ENCODE measurements at regions not wholly inside any gene's neighbourhood (a gene's known extent, or its start where the extent isn't known, plus 50 kb on each side); places are given as distances from the start of the nearest gene placed in this dataset.
"Not testable (repeated sequence)": the region's sequence is repeated elsewhere in the genome, so short reads cannot be mapped to it uniquely, and the experiment has no call there.

DNA sequence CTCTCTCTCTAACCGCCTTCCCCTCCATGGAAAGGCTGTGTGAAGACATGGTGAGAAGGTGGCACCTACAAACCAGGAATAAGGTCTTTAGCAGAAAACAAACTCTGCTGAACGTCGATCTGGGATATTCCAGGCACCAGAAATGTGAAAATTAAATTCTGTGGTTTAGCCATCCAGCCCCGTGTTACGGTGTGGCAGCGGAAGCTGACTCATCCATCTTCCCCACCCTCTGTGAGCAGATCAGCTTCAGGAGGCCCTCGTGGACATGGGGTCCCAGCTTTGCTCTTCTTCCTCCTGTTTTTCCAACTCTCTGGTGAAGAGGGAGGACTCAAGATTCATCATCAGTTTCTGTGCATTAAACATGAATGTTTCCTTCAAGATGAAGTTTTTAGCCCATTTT lies 1164.8 kb downstream of the RPIA start:
- not testable (repeated sequence) for H3K27me3 ChIP-seq (ENCODE audit: control insufficient read depth, insufficient read depth, low read length); H3K4me1 ChIP-seq (ENCODE audit: control insufficient read depth, insufficient read depth, low read length); DNase-seq; H3K9me3 ChIP-seq (replicated peaks; ENCODE audit: control insufficient read depth, low read depth, low read length); H3K27ac ChIP-seq (ENCODE audit: low read length); H3K4me3 ChIP-seq (ENCODE audit: low read length); H3K36me3 ChIP-seq (ENCODE audit: control insufficient read depth, insufficient read depth, low read length)
- no CpG with 5 or more reads among the region's 7 CpGs for WGBS (ENCODE audit: insufficient coverage)

DNA sequence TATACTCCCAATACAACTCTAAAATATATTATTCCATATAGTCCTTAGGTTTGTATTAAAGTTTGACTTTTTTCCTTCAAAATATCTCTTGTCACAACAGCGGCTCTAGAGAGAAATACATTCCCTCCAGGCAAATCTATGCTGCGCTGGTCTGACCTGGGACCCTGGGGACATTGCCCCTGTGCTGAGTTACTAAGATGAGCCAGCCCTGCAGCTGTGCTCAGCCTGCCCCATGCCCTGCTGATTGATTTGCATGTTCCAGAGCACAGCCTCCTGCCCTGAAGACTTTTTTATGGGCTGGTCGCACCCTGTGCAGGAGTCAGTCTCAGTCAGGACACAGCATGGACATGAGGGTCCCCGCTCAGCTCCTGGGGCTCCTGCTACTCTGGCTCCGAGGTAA lies 1170.7 kb downstream of the RPIA start:
- not testable (repeated sequence) for H3K4me3 ChIP-seq (ENCODE audit: low read length); H3K4me1 ChIP-seq (ENCODE audit: control insufficient read depth, insufficient read depth, low read length); H3K9me3 ChIP-seq (replicated peaks; ENCODE audit: control insufficient read depth, low read depth, low read length); H3K27me3 ChIP-seq (ENCODE audit: control insufficient read depth, insufficient read depth, low read length); H3K36me3 ChIP-seq (ENCODE audit: control insufficient read depth, insufficient read depth, low read length); DNase-seq; H3K27ac ChIP-seq (ENCODE audit: low read length)
- WGBS (ENCODE audit: insufficient coverage): no CpG with 5 or more reads among the region's 5 CpGs

DNA sequence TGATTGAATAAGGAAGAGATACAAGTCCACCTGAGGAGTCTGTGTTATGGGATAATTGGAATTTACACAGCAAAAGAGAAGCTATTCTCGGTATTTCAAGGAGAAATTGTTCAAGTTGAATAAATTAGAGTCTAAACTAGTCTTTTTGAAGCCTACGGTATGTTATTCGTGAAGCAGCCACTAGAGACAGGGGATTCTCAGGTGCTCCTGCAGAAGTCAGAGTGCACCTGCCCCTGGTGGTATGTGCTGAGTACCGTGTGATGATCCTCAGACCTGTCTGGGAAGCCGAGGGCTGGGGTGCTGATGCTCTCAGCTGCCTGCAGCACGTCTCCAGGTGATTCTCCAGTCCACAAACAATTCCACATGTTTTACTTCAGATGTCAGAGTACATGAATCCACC lies 1171.7 kb downstream of the RPIA start:
- no CpG with 5 or more reads among the region's 6 CpGs for WGBS (ENCODE audit: insufficient coverage)
- not testable (repeated sequence) for H3K27ac ChIP-seq (ENCODE audit: low read length); H3K4me1 ChIP-seq (ENCODE audit: control insufficient read depth, insufficient read depth, low read length); H3K27me3 ChIP-seq (ENCODE audit: control insufficient read depth, insufficient read depth, low read length); DNase-seq; H3K4me3 ChIP-seq (ENCODE audit: low read length); H3K9me3 ChIP-seq (replicated peaks; ENCODE audit: control insufficient read depth, low read depth, low read length); H3K36me3 ChIP-seq (ENCODE audit: control insufficient read depth, insufficient read depth, low read length)

GRCh38 chr2:89874810-89875595 lies 1183.5 kb downstream of the RPIA start:
- H3K27ac ChIP-seq (ENCODE audit: low read length); H3K4me3 ChIP-seq (ENCODE audit: low read length); H3K4me1 ChIP-seq (ENCODE audit: control insufficient read depth, insufficient read depth, low read length); H3K27me3 ChIP-seq (ENCODE audit: control insufficient read depth, insufficient read depth, low read length); DNase-seq; H3K9me3 ChIP-seq (replicated peaks; ENCODE audit: control insufficient read depth, low read depth, low read length); H3K36me3 ChIP-seq (ENCODE audit: control insufficient read depth, insufficient read depth, low read length): not testable (repeated sequence)
- no CpG with 5 or more reads among the region's 9 CpGs for WGBS (ENCODE audit: insufficient coverage)

- not testable (repeated sequence) for H3K4me1 ChIP-seq (ENCODE audit: control insufficient read depth, insufficient read depth, low read length); DNase-seq
- no CpG with 5 or more reads among the region's 1 CpG for WGBS (ENCODE audit: insufficient coverage)
Measured at GRCh38 chr2:89876445-89876844, 1185.0 kb downstream of the RPIA start.

GRCh38 chr2:89876878-89877277 lies 1185.4 kb downstream of the RPIA start:
- not testable (repeated sequence) for H3K27me3 ChIP-seq (ENCODE audit: control insufficient read depth, insufficient read depth, low read length); H3K36me3 ChIP-seq (ENCODE audit: control insufficient read depth, insufficient read depth, low read length); H3K9me3 ChIP-seq (replicated peaks; ENCODE audit: control insufficient read depth, low read depth, low read length); DNase-seq; H3K4me1 ChIP-seq (ENCODE audit: control insufficient read depth, insufficient read depth, low read length); H3K4me3 ChIP-seq (ENCODE audit: low read length); H3K27ac ChIP-seq (ENCODE audit: low read length)
- no CpG with 5 or more reads among the region's 6 CpGs for WGBS (ENCODE audit: insufficient coverage)

More at GRCh38 chr2:89876445-89876844, 1185.0 kb downstream of the RPIA start:
- H3K4me3 ChIP-seq (ENCODE audit: low read length); H3K27ac ChIP-seq (ENCODE audit: low read length); H3K9me3 ChIP-seq (replicated peaks; ENCODE audit: control insufficient read depth, low read depth, low read length); H3K36me3 ChIP-seq (ENCODE audit: control insufficient read depth, insufficient read depth, low read length); H3K27me3 ChIP-seq (ENCODE audit: control insufficient read depth, insufficient read depth, low read length): not testable (repeated sequence)

DNA sequence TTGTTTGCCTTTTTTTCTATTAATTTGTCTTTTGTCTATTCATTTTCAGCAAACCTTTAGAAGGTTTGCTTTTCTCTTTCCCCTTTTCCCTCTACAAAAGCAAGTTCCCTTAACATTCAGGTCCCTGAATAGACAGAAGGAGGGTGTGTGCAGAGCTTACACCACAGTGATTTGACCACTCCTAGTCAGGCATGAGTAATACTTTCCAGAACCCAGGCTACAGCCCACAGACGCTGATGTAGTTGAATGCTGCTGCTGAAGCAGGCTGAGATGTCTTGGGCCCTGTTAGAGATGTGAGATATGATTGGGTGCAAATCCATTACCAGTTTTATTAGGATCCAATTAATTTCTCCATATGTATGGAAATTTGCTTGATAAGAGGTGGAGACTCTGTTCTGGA lies 1191.4 kb downstream of the RPIA start:
- not testable (repeated sequence) for DNase-seq; H3K27ac ChIP-seq (ENCODE audit: low read length); H3K36me3 ChIP-seq (ENCODE audit: control insufficient read depth, insufficient read depth, low read length); H3K4me1 ChIP-seq (ENCODE audit: control insufficient read depth, insufficient read depth, low read length); H3K9me3 ChIP-seq (replicated peaks; ENCODE audit: control insufficient read depth, low read depth, low read length); H3K4me3 ChIP-seq (ENCODE audit: low read length); H3K27me3 ChIP-seq (ENCODE audit: control insufficient read depth, insufficient read depth, low read length)
- WGBS (ENCODE audit: insufficient coverage): no CpG with 5 or more reads among the region's 1 CpG

DNA sequence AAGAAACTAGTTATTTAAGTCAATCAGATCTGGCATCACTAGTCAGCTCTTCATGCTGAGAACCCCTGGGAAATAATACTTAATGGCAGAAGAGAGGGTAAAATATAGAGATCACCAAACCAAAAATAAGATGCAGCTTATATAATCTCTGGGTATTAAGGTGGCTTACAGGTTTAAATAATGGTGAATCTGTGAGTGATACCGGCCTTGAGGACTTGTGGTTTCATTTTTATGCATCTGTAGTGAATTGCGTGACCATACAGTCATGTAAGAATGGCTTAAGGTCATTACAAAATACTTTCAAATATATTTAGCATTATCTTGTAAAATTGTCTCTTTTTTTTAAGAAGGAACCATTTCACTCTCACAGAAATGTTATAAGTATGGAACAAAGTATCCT lies 1192.2 kb downstream of the RPIA start:
- not testable (repeated sequence) for H3K4me3 ChIP-seq (ENCODE audit: low read length); H3K27me3 ChIP-seq (ENCODE audit: control insufficient read depth, insufficient read depth, low read length); DNase-seq; H3K9me3 ChIP-seq (replicated peaks; ENCODE audit: control insufficient read depth, low read depth, low read length); H3K27ac ChIP-seq (ENCODE audit: low read length); H3K36me3 ChIP-seq (ENCODE audit: control insufficient read depth, insufficient read depth, low read length); H3K4me1 ChIP-seq (ENCODE audit: control insufficient read depth, insufficient read depth, low read length)
- WGBS (ENCODE audit: insufficient coverage): no CpG with 5 or more reads among the region's 2 CpGs

DNA sequence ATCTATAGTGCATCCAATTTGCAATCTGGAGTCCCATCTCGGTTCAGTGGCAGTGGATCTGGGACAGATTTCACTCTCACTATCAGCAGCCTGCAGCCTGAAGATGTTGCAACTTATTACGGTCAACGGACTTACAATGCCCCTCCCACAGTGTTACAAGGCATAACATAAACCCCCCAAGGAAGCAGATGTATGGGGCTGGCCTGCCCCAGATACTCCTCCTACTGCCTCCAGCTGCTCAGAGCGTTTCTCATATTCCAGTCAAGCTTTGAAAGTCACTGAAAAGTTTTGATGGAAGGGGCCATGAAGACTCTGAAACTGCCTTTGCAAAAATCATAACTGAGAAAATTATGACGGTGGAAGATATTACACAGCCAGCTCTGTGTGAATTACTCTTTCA lies 1193.6 kb downstream of the RPIA start:
- WGBS (ENCODE audit: insufficient coverage): no CpG with 5 or more reads among the region's 5 CpGs
- H3K9me3 ChIP-seq (replicated peaks; ENCODE audit: control insufficient read depth, low read depth, low read length); H3K4me1 ChIP-seq (ENCODE audit: control insufficient read depth, insufficient read depth, low read length); H3K27ac ChIP-seq (ENCODE audit: low read length); H3K27me3 ChIP-seq (ENCODE audit: control insufficient read depth, insufficient read depth, low read length); H3K36me3 ChIP-seq (ENCODE audit: control insufficient read depth, insufficient read depth, low read length); DNase-seq; H3K4me3 ChIP-seq (ENCODE audit: low read length): not testable (repeated sequence)

DNA sequence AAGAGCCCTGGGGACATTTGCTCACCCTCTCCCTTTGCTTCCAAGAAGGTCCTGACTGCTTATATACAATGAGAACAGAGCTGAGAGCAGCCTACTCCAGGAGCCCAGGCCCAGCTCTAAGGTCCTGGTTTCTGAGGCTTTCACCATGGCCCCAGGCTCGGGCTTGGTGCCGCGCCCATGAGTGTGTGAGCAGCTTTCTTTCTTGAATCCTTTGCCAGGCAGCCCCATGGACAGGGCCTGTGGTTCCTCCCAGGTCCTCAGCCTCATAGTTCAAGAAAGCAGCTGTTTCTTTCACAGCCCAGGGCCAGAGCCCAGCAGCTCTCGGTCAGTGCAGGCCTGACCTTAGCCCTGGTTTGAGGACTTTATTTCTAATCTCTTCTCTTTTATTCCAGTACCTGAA lies 1197.2 kb downstream of the RPIA start:
- WGBS (ENCODE audit: insufficient coverage): no CpG with 5 or more reads among the region's 4 CpGs
- not testable (repeated sequence) for H3K4me3 ChIP-seq (ENCODE audit: low read length); DNase-seq

DNA sequence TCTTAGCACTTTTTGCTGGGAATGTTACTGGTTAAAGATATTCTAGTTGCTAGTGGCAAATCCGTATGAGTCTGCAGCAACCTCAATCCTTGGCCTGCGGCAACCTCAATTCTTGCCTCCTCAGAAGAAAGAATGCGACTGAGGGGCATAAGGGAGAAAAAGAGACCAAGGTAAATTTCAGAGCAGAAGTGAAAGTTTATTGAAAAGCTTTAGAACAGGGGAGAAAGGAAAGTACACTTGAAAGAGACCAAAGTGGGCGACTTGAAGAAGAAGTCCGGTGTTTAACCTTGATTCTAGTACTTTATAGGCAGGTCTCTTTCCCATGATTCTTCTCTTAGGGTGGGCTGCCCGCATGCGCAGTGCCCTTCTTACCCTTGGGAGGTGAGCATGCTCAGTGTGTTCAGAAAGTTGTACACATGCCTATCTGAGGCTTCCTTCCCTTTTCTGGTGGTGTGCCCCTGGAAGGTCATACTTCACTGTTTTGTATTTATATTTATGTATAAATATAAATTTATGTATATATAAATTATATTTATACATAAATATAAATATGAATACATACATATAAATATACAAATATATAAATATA lies 1198.8 kb downstream of the RPIA start:
- not testable (repeated sequence) for H3K4me1 ChIP-seq (ENCODE audit: control insufficient read depth, insufficient read depth, low read length); H3K9me3 ChIP-seq (replicated peaks; ENCODE audit: control insufficient read depth, low read depth, low read length); DNase-seq; H3K27ac ChIP-seq (ENCODE audit: low read length); H3K4me3 ChIP-seq (ENCODE audit: low read length); H3K27me3 ChIP-seq (ENCODE audit: control insufficient read depth, insufficient read depth, low read length); H3K36me3 ChIP-seq (ENCODE audit: control insufficient read depth, insufficient read depth, low read length)
- no CpG with 5 or more reads among the region's 7 CpGs for WGBS (ENCODE audit: insufficient coverage)

More for the DNA sequence above, 1197.2 kb downstream of the RPIA start:
- H3K27me3 ChIP-seq (ENCODE audit: control insufficient read depth, insufficient read depth, low read length); H3K4me1 ChIP-seq (ENCODE audit: control insufficient read depth, insufficient read depth, low read length); H3K36me3 ChIP-seq (ENCODE audit: control insufficient read depth, insufficient read depth, low read length); H3K9me3 ChIP-seq (replicated peaks; ENCODE audit: control insufficient read depth, low read depth, low read length); H3K27ac ChIP-seq (ENCODE audit: low read length): not testable (repeated sequence)

All from muscle of leg (tissue), 3 donors.